ENCODE measurements at regions not wholly inside any gene's neighbourhood (a gene's known extent, or its start where the extent isn't known, plus 50 kb on each side); places are given as distances from the start of the nearest gene placed in this dataset.

DNA sequence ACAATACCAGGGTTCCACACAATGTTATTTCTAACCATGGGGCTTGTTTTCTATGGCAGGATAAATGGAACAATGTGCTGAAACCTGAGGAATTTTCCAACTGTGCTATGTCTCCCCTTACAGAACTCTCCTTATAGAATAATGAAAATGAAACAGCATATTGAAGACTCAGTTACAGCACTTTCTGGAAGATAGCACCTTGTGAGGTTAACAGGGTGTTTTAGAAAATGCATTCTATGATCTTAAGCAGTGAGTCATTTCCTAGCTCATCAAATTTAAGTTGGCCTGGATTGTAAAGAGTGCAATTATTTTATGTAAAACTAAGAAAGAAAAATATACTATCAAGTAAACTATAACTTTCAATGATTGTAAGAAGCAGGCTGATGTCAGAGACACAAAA is 60.1 kb upstream of the CNTN1 start:
- Histone ChIP-seq H3K27me3 (no peaks in the 10 kb centered on the region), H3K4me3 (no peak overlapping the region), H3K4me1 (no peaks in the 10 kb centered on the region), H3K27ac (no peak overlapping the region), H3K9me3 (no peaks in the 10 kb centered on the region), H3K36me3 (no peaks in the 10 kb centered on the region)
- TF ChIP-seq, protein P1, sequence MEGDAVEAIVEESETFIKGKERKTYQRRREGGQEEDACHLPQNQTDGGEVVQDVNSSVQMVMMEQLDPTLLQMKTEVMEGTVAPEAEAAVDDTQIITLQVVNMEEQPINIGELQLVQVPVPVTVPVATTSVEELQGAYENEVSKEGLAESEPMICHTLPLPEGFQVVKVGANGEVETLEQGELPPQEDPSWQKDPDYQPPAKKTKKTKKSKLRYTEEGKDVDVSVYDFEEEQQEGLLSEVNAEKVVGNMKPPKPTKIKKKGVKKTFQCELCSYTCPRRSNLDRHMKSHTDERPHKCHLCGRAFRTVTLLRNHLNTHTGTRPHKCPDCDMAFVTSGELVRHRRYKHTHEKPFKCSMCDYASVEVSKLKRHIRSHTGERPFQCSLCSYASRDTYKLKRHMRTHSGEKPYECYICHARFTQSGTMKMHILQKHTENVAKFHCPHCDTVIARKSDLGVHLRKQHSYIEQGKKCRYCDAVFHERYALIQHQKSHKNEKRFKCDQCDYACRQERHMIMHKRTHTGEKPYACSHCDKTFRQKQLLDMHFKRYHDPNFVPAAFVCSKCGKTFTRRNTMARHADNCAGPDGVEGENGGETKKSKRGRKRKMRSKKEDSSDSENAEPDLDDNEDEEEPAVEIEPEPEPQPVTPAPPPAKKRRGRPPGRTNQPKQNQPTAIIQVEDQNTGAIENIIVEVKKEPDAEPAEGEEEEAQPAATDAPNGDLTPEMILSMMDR (IDR thresholded peaks at IDR 0.05): no peak
- FAIRE-seq (no peak), DNase-seq (no peak), ATAC-seq (no peak)
- intact Hi-C loops (cut with DNase I): no loop called here

DNA sequence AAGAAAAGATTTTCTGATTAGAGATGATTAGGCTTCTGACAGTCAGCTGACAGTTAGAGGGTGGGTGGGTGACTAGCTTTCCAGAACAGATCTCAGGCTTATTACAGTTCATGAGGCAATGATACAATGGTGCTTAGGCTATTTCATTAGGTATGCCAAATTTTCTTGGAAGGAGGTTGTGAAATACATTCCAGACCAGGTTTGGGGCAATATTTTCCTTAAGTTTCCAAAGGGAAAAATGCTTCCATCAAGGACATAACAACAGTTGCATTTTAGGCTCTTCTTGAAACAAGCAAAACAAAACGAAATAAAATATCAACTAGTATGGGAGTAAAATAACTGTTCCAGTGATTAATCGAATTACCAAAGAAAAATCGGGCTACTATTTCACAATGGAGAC is 59.3 kb upstream of the CNTN1 start:
- DNase-seq (no peak), ATAC-seq (no peak), FAIRE-seq (no peak)
- no peaks in the 10 kb centered on the region for H3K4me1 ChIP-seq
- no peaks in the 10 kb centered on the region for H3K27me3 ChIP-seq
- H3K9me3 ChIP-seq: no peaks in the 10 kb centered on the region
- H3K27ac ChIP-seq: no peak overlapping the region
- H3K36me3 ChIP-seq: no peaks in the 10 kb centered on the region
- WGBS, 2 donors: 44 to 56% methylated on average over 3 of the region's 3 CpGs
- intact Hi-C loops (cut with DNase I): no loop called here
- TF ChIP-seq, protein P1 (IDR thresholded peaks at IDR 0.05): no peak
- H3K4me3 ChIP-seq: no peak overlapping the region

DNA sequence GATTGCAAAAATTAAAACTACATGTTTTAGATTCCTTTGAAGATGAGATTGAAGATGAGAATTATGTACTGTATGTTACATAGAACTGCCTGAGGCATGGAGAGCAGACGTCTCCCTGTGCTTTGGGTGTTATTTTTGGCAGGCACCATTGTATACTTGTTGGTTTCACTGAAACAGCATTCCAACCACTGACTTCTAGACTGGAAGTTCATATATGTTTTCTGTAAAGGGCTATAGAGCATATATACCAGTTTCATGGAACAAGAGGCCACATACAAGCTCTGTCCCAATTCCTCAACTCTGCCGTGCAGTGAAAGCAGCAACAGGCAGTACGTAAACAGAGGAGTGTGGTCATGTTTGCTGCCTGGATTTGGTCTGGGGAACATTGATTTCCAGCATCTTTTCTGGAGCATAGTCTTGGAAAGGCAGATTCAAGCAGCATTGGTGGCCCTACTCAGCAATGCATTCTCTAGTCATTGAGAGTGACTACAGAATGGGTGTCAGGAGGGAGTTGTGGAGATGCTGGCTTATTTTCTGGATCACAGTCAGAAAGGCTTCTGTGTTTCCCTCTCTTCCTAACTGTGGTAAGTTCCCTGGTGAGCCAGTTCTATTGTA is 57.6 kb upstream of the CNTN1 start:
- DNase-seq (no peak), ATAC-seq (no peak), FAIRE-seq (no peak)
- Histone ChIP-seq H3K9me3 (no peaks in the 10 kb centered on the region), H3K27me3 (no peaks in the 10 kb centered on the region), H3K36me3 (no peaks in the 10 kb centered on the region), H3K27ac (no peak overlapping the region), H3K4me3 (no peak overlapping the region), H3K4me1 (no peaks in the 10 kb centered on the region)
- TF ChIP-seq, protein P1 (IDR thresholded peaks at IDR 0.05): no peak
- intact Hi-C loops (cut with DNase I): no loop called here
- 25 to 29% methylated on average over 3 of the region's 3 CpGs for WGBS, 2 donors

GRCh38 chr12:40635141-40635731 is 57.0 kb upstream of the CNTN1 start:
- Histone ChIP-seq H3K4me1 (no peaks in the 10 kb centered on the region), H3K4me3 (no peak overlapping the region), H3K27ac (no peak overlapping the region), H3K36me3 (no peaks in the 10 kb centered on the region), H3K27me3 (no peaks in the 10 kb centered on the region), H3K9me3 (no peaks in the 10 kb centered on the region)
- FAIRE-seq: no peak
- no peak for DNase-seq
- TF ChIP-seq, protein P1 (IDR thresholded peaks at IDR 0.05): no peak
- WGBS, 2 donors: 44 to 67% methylated on average over 1 of the region's 1 CpG
- ATAC-seq: no peak
- intact Hi-C loops (cut with DNase I): no loop called here

Measured in pancreas (tissue), 10 donors.